IMR-90 (cell line): ENCODE measurements at regions not wholly inside any gene's neighbourhood (a gene's known extent, or its start where the extent isn't known, plus 50 kb on each side); places are given as distances from the start of the nearest gene placed in this dataset.
A peak's percentile ranks its signal among the peaks of the same experiment; 100 is the strongest.

Experiments
- ATAC-seq: fragments of 200-7000 bp; cut with Tn5 transposase; 2 replicates; pipeline ENCODE4 v1.9.1; 2020; ENCODE audit warnings: low read depth, mild to moderate bottlenecking, moderate library complexity
- BruUV-seq: library from RNA; stranded (reverse); fragments of 400-500 nt; replicated peaks from 2 replicates; lab custom pipeline; 2021; lab: Mats Ljungman, UMichigan
- CTCF ChIA-PET: fragments of 300-600 bp; formaldehyde crosslinking; extraction: SDS; loops from one replicate; lab custom pipeline; 2021; ENCODE audit warnings: antibody characterized with exemption; lab: Yijun Ruan, JAX
- POLR2A ChIA-PET: fragments of 300-600 bp; sonication (Branson Sonifier 250); formaldehyde crosslinking; loops from one replicate; lab custom pipeline; 2022; ENCODE audit warnings: antibody characterized with exemption; ENCODE audit not compliant: unreplicated experiment; lab: Charles Lee
- DNase-seq: peaks from one replicate; pipeline ENCODE4 v3.0.0; 2013
- H2AFZ ChIP-seq: replicated peaks from 2 replicates; pipeline ENCODE3; 2013; ENCODE audit warnings: low read length, mild to moderate bottlenecking; ENCODE audit not compliant: poor library complexity
- H2AK5ac ChIP-seq: 2 replicates; pipeline ENCODE4 v1.6.1; 2013; ENCODE audit warnings: low read depth, low read length, inconsistent platforms
- H2AK9ac ChIP-seq: replicated peaks from 2 replicates; pipeline ENCODE3; 2013; ENCODE audit warnings: mild to moderate bottlenecking, low read depth, low read length, moderate library complexity; ENCODE audit not compliant: poor library complexity
- H2BK120ac ChIP-seq: 2 replicates; pipeline ENCODE4 v1.6.1; 2013; ENCODE audit warnings: low read depth, low read length, inconsistent platforms
- H2BK15ac ChIP-seq: 3 replicates; pipeline ENCODE4 v1.6.1; 2013; ENCODE audit warnings: low read depth, low read length, inconsistent platforms
- H2BK20ac ChIP-seq: 2 replicates; pipeline ENCODE4 v1.6.1; 2013; ENCODE audit warnings: low read depth, mild to moderate bottlenecking, inconsistent platforms, low read length, moderate library complexity
- H2BK5ac ChIP-seq: 2 replicates; pipeline ENCODE4 v1.6.1; 2013; ENCODE audit warnings: mild to moderate bottlenecking, low read depth, low read length, inconsistent platforms; ENCODE audit not compliant: poor library complexity, severe bottlenecking
- H3K14ac ChIP-seq: replicated peaks from 2 replicates; pipeline ENCODE4 v1.6.1; 2013; ENCODE audit warnings: low read depth, low read length, inconsistent platforms
- H3K18ac ChIP-seq: 2 replicates; pipeline ENCODE4 v1.6.1; 2013; ENCODE audit warnings: low read depth, low read length, control low read depth
- H3K23ac ChIP-seq: 2 replicates; pipeline ENCODE4 v1.6.1; 2013; ENCODE audit warnings: low read depth, low read length, inconsistent platforms
- H3K27ac ChIP-seq: 2 replicates; pipeline ENCODE4 v1.5.1; 2013; ENCODE audit warnings: mild to moderate bottlenecking, control low read depth, low read length; ENCODE audit not compliant: insufficient read depth
- H3K27me3 ChIP-seq: 2 replicates; pipeline ENCODE4 v1.6.1; 2013; ENCODE audit warnings: low read length; ENCODE audit not compliant: control insufficient read depth, insufficient read depth
- H3K36me3 ChIP-seq: 2 replicates; pipeline ENCODE4 v1.6.1; 2013; ENCODE audit warnings: low read length, mixed read lengths; ENCODE audit not compliant: control insufficient read depth, insufficient read depth
- H3K4ac ChIP-seq: 2 replicates; pipeline ENCODE4 v1.6.1; 2013; ENCODE audit warnings: low read depth, low read length, inconsistent platforms
- H3K4me1 ChIP-seq: 2 replicates; pipeline ENCODE4 v1.6.1; 2013; ENCODE audit warnings: low read length, mixed read lengths; ENCODE audit not compliant: control insufficient read depth, insufficient read depth
- H3K4me2 ChIP-seq: 2 replicates; pipeline ENCODE4 v1.6.1; 2013; ENCODE audit warnings: low read depth, mild to moderate bottlenecking, control low read depth, low read length, moderate library complexity
- H3K4me3 ChIP-seq: 2 replicates; pipeline ENCODE4 v1.5.1; 2013; ENCODE audit warnings: low read depth, mild to moderate bottlenecking, control low read depth, low read length, moderate library complexity; ENCODE audit not compliant: insufficient read depth
- H3K56ac ChIP-seq: 2 replicates; pipeline ENCODE4 v1.6.1; 2013; ENCODE audit warnings: low read length, inconsistent platforms; ENCODE audit not compliant: insufficient read depth; ENCODE audit errors: extremely low read depth
- H3K79me1 ChIP-seq, 2 experiments: 2 replicates each; pipeline ENCODE4 v1.6.1; 2013; ENCODE audit warnings: low read length in 2 of 2, inconsistent platforms in 1 of 2, low read depth in 1 of 2
- H3K9ac ChIP-seq: 2 replicates; pipeline ENCODE4 v1.6.1; 2013; ENCODE audit warnings: low read depth, low read length, control low read depth
- H3K9me1 ChIP-seq: 2 replicates; pipeline ENCODE4 v1.6.1; 2013; ENCODE audit warnings: low read length, inconsistent platforms; ENCODE audit not compliant: insufficient read depth
- H3K9me3 ChIP-seq: 2 replicates; pipeline ENCODE4 v1.6.1; 2013; ENCODE audit warnings: low read length; ENCODE audit not compliant: control insufficient read depth, insufficient read depth
- H4K20me1 ChIP-seq: 2 replicates; pipeline ENCODE4 v1.6.1; 2013; ENCODE audit warnings: low read length, inconsistent platforms; ENCODE audit not compliant: insufficient read depth
- H4K5ac ChIP-seq: 2 replicates; pipeline ENCODE4 v1.6.1; 2013; ENCODE audit warnings: mild to moderate bottlenecking, low read depth, low read length, control low read depth
- H4K8ac ChIP-seq, 2 experiments: 2 replicates each; pipeline ENCODE4 v1.6.1; 2013; ENCODE audit warnings: low read depth in 2 of 2, low read length in 2 of 2, control low read depth in 1 of 2, inconsistent platforms in 1 of 2
- H4K91ac ChIP-seq: 2 replicates; pipeline ENCODE4 v1.6.1; 2013; ENCODE audit warnings: low read depth, low read length, inconsistent platforms; ENCODE audit not compliant: insufficient read depth
- FOS ChIP-seq: fragments of 150-350 bp; IDR thresholded peaks from 2 replicates; pipeline ENCODE4 v1.6.1; 2016; ENCODE audit warnings: low read depth, low read length
- MAFK ChIP-seq: IDR thresholded peaks from 2 replicates; pipeline ENCODE4 v1.6.1; 2012; ENCODE audit warnings: low read depth, low read length, improper control_type of control experiment
- MAZ ChIP-seq: IDR thresholded peaks from 2 replicates; pipeline ENCODE4 v1.6.1; 2012; ENCODE audit warnings: low read depth, mild to moderate bottlenecking, low read length, improper control_type of control experiment, moderate library complexity, borderline replicate concordance
- MXI1 ChIP-seq: IDR thresholded peaks from 2 replicates; pipeline ENCODE4 v1.6.1; 2012; ENCODE audit warnings: low read depth, mild to moderate bottlenecking, low read length, moderate library complexity, borderline replicate concordance
- POLR2A ChIP-seq: IDR thresholded peaks from 2 replicates; pipeline ENCODE4 v1.6.1; 2012; ENCODE audit warnings: mild to moderate bottlenecking, low read depth, low read length
- RCOR1 ChIP-seq: IDR thresholded peaks from 2 replicates; pipeline ENCODE4 v1.6.1; 2012; ENCODE audit warnings: mild to moderate bottlenecking, low read length, improper control_type of control experiment; ENCODE audit not compliant: insufficient replicate concordance
- SMC3 ChIP-seq: fragments of 150-350 bp; IDR thresholded peaks from 2 replicates; pipeline ENCODE4 v1.6.1; 2016; ENCODE audit warnings: low read depth, mild to moderate bottlenecking, antibody characterized with exemption, low read length, moderate library complexity
- WGBS, 2 experiments: methylation state at CpG; one replicate each; pipeline versions ENCODE4 v1.1.5 to v1.1.7; 2013; ENCODE audit warnings: missing lambda C conversion rate in 2 of 2; ENCODE audit not compliant: insufficient read length in 1 of 2; ENCODE audit errors: extremely low coverage in 2 of 2; 5-methylcytosine and 5-hydroxymethylcytosine counted together
- dilution Hi-C: fragments of 300-500 bp; cut with HindIII; formaldehyde crosslinking; loops from one replicate; pipeline ENCODE4 v1.14.3; 2018; ENCODE audit warnings: low sequenced_read_pairs; ENCODE audit not compliant: unreplicated experiment
- in situ Hi-C: fragments of 300-500 bp; cut with MboI; formaldehyde crosslinking; loops from 3 replicates; pipeline ENCODE4 v1.14.3; 2019; ENCODE audit warnings: low sequenced_read_pairs, inconsistent platforms, mixed read lengths
- intact Hi-C: fragments of 100-400 bp; cut with micrococcal nuclease; formaldehyde crosslinking; loops from 2 replicates; pipeline ENCODE4 v1.10.0; 2022
- TF ChIP-seq, protein P1 (sequence below): fragments of 150-350 bp; IDR thresholded peaks from 2 replicates; pipeline ENCODE4 v1.6.1; 2017; ENCODE audit warnings: mild to moderate bottlenecking, antibody characterized with exemption, low read length, low read depth

DNA sequence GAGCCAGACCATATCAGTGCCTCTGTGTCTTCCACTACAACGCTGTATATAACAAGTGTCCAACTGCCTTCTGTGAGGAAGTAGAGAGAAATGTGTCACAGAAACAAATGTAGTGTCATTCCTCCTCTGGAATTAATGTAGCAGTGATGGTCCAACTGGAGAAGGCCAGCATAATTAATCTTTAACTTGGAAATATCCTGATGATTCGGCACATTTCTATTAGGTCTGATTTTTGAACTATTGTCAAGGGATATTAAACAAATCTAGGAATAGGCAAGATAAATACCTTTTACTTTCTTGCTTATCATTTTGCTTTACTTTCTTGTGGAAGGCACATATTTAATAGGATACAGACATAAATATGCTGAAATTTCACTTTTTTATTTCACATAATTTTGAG is 446.2 kb upstream of the ALCAM start:
- Histone ChIP-seq H3K4me1 (peaks cover 6% of the 10 kb centered on the region), H2BK15ac (no peak overlapping the region; the same call in 2 of the 3 replicates), H3K9me3 (no peaks in the 10 kb centered on the region; the same call in 1 of the 2 replicates), H3K56ac (no peak overlapping the region), H3K4me3 (no peak overlapping the region), H2AFZ (no peak overlapping the region), H3K14ac (no peak overlapping the region), H3K27ac (no peak overlapping the region), H3K4me2 (no peak overlapping the region), H3K79me1 (no peaks in the 10 kb centered on the region), H2AK9ac (no peak overlapping the region), H2AK5ac (peak overlapping the region; percentile 39; the same call in 1 of the 2 replicates), H3K36me3 (no peaks in the 10 kb centered on the region), H2BK20ac (no peak overlapping the region; the same call in 1 of the 2 replicates), H3K27me3 (no peaks in the 10 kb centered on the region), H3K4ac (no peak overlapping the region), H4K5ac (no peak overlapping the region), H2BK5ac (no peak overlapping the region), H3K23ac (no peak overlapping the region), H4K20me1 (no peaks in the 10 kb centered on the region), H3K9me1 (no peaks in the 10 kb centered on the region), H4K8ac (no peak overlapping the region), H4K91ac (no peak overlapping the region), H2BK120ac (no peak overlapping the region), H3K18ac (no peak overlapping the region), H3K9ac (no peak overlapping the region)
- no TSS peak for BruUV-seq
- in situ Hi-C loops (loop anchor here (25.0 kb wide), 1 partner anchor 442 kb away; the partner anchor contains the start of gene ALCAM), intact Hi-C loops (no loop called here), dilution Hi-C loops (no loop called here)
- WGBS, 2 experiments, result no CpG with 5 or more reads among the region's 2 CpGs
- ChIA-PET POLR2A (no interaction called here), CTCF (no interaction called here)
- DNase-seq (no peak), ATAC-seq (no peak)
- TF ChIP-seq MAZ (no peak), MAFK (peak; percentile 64), MXI1 (no peak), RCOR1 (no peak), POLR2A (no peak), SMC3 (no peak), FOS (no peak)
- TF ChIP-seq, protein P1, sequence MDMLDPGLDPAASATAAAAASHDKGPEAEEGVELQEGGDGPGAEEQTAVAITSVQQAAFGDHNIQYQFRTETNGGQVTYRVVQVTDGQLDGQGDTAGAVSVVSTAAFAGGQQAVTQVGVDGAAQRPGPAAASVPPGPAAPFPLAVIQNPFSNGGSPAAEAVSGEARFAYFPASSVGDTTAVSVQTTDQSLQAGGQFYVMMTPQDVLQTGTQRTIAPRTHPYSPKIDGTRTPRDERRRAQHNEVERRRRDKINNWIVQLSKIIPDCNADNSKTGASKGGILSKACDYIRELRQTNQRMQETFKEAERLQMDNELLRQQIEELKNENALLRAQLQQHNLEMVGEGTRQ, result no peak
